Vagina (tissue), 2 donors: ENCODE measurements at regions not wholly inside any gene's neighbourhood (a gene's known extent, or its start where the extent isn't known, plus 50 kb on each side); places are given as distances from the start of the nearest gene placed in this dataset.

Source experiments
- POLR2A ChIP-seq, 2 donors: fragments of 450-650 bp; IDR thresholded peaks; one replicate each; pipeline ENCODE4 v1.6.1; 2017; ENCODE audit warnings: antibody characterized with exemption in 2 of 2, mild to moderate bottlenecking in 2 of 2, moderate library complexity in 2 of 2
- POLR2AphosphoS5 ChIP-seq, 2 donors: sonication (generic); formaldehyde crosslinking; IDR thresholded peaks; one replicate each; pipeline ENCODE4 v1.9.0; 2017; ENCODE audit warnings: antibody characterized with exemption in 2 of 2, mild to moderate bottlenecking in 2 of 2, low read depth in 1 of 2; ENCODE audit not compliant: insufficient read depth in 1 of 2
- TF ChIP-seq, protein P1 (sequence below), 3 experiments: fragments of 450-650 bp in 2 of 3; fragments of 200-600 bp in 1 of 3; sonication (generic) in 1 of 3; IDR thresholded peaks; one replicate each; pipeline ENCODE4 v1.5.1; 2017 to 2019; ENCODE audit warnings: antibody characterized with exemption in 3 of 3, mild to moderate bottlenecking in 2 of 3, moderate library complexity in 2 of 3

DNA sequence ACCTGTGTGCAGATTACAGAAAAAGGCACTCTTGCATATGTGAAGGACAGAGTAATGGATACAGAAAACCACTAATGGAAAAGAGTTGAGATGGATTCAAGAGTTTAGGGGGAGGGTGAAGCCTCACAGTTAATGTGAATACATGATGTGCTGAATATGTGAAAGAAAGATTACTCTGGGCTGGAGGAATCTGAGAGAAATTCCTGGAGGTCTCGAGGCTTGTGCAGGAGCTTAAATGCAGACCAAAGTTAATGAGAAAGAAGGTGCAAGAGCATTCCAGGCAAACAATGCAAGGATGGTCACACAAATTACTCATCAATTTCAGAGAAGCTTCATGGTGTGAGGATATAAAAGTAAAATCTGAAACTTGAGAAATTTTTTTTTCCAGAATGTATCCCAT is 768.8 kb downstream of the STPG2 start:
- TF ChIP-seq, protein P1, sequence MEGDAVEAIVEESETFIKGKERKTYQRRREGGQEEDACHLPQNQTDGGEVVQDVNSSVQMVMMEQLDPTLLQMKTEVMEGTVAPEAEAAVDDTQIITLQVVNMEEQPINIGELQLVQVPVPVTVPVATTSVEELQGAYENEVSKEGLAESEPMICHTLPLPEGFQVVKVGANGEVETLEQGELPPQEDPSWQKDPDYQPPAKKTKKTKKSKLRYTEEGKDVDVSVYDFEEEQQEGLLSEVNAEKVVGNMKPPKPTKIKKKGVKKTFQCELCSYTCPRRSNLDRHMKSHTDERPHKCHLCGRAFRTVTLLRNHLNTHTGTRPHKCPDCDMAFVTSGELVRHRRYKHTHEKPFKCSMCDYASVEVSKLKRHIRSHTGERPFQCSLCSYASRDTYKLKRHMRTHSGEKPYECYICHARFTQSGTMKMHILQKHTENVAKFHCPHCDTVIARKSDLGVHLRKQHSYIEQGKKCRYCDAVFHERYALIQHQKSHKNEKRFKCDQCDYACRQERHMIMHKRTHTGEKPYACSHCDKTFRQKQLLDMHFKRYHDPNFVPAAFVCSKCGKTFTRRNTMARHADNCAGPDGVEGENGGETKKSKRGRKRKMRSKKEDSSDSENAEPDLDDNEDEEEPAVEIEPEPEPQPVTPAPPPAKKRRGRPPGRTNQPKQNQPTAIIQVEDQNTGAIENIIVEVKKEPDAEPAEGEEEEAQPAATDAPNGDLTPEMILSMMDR (IDR thresholded peaks at IDR 0.05), result no peak
- TF ChIP-seq POLR2A (IDR thresholded peaks at IDR 0.05), result no peak
- no peak for TF ChIP-seq POLR2AphosphoS5 (IDR thresholded peaks at IDR 0.05; ENCODE audit: insufficient read depth in 1 of 2, low read depth in 1 of 2)
